Activated CD8-positive, alpha-beta memory T cell treated with anti-CD3 and anti-CD28 coated beads, Interleukin-2, amount 50 U/mL, for 24 hours (primary cell): ENCODE measurements at regions not wholly inside any gene's neighbourhood (a gene's known extent, or its start where the extent isn't known, plus 50 kb on each side); places are given as distances from the start of the nearest gene placed in this dataset.
"Not testable (repeated sequence)": the region's sequence is repeated elsewhere in the genome, so short reads cannot be mapped to it uniquely, and the experiment has no call there.

Source experiments
- DNase-seq: peaks from one replicate; pipeline ENCODE4 v3.0.0-alpha.2; 2020; ENCODE audit errors: extremely low read depth

GRCh38 chr3:157857440-157857839 lies 248.8 kb downstream of the SHOX2 start:
- DNase-seq, result no peak

- no peak for DNase-seq
Observed at GRCh38 chr3:157856078-157856939, 249.9 kb downstream of the SHOX2 start.

DNA sequence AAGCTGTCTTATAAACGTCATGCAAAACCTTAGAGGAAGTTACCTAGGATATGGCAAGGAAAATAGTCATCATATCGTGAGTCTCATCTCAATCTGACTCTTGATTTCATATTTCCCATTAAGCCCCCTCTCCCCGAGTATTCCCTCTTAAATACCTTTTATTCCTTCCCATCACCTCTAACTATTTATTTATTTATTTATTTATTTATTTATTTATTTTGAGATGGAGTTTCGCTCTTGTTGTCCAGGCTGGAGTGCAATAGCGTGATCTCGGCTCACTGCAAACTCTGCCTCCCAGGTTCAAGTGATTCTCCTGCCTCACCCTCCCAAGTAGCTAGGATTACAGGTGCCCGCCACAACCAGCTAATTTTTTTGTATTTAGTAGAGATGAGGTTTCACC lies 260.4 kb downstream of the SHOX2 start:
- DNase-seq, result not testable (repeated sequence)

GRCh38 chr3:157844800-157845565 lies 261.2 kb downstream of the SHOX2 start:
- DNase-seq, result no peak

GRCh38 chr3:157844216-157844615 lies 262.0 kb downstream of the SHOX2 start:
- no peak for DNase-seq

DNA sequence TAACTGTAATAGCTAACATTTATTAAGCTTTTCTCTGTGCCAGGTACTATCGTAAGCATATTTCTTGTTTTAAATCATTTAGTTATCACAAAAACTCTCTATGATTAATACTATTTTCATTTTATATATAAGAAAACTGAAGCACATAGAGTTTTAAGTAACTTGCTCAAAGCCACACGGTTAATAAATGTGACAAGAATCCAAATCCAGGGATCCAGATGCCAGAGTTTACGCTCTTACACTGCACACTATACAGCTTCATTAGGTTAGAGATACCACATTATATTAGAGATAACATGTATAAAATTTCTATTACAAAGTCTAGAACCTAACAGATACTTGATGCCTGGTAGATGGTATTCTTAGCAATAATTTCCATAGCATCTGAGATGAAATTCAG lies 265.2 kb downstream of the SHOX2 start:
- DNase-seq, result no peak

GRCh38 chr3:157840564-157840963 lies 265.7 kb downstream of the SHOX2 start:
- no peak for DNase-seq

DNA sequence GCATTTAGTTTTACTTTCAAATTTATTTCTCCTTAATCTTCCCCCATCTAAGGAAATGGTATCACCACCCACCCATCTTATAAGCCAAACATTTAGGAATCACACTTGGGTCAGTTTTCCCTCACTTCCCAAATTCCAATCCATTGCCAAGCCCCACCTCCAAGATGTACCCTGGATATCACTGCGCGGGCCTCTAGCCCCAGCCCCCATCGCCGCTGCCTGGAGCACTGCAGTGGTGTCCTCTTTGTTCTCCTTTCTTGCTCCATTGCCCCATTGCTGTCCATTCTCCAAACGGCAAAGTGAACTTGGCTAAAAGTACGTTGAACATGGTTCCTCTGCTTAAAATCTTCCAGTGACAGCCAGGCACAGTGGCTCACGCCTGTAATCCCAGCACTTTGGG lies 267.8 kb downstream of the SHOX2 start:
- DNase-seq, result no peak

- DNase-seq, result no peak
Observed at GRCh38 chr3:157837336-157837735, 268.9 kb downstream of the SHOX2 start.

GRCh38 chr3:157836022-157836421 lies 270.2 kb downstream of the SHOX2 start:
- DNase-seq, result no peak

DNA sequence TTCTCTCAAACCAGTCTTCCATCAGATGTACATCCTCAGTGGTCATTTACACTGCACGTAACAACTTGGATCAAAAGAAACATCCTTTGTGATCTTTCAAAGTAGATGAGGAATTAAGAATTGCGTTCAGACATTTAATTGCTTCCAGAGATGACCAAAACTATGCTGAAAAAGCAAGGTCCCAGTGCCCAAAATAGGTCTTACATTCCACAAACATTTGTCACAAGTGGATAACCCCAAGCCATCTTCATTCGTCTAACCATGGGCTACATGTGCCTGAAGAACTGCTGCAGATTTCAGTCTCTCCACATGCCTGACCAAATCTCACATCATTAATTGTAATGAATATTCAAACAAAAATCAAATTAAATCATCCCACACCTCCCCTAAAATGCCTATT lies 273.6 kb downstream of the SHOX2 start:
- no peak for DNase-seq

DNA sequence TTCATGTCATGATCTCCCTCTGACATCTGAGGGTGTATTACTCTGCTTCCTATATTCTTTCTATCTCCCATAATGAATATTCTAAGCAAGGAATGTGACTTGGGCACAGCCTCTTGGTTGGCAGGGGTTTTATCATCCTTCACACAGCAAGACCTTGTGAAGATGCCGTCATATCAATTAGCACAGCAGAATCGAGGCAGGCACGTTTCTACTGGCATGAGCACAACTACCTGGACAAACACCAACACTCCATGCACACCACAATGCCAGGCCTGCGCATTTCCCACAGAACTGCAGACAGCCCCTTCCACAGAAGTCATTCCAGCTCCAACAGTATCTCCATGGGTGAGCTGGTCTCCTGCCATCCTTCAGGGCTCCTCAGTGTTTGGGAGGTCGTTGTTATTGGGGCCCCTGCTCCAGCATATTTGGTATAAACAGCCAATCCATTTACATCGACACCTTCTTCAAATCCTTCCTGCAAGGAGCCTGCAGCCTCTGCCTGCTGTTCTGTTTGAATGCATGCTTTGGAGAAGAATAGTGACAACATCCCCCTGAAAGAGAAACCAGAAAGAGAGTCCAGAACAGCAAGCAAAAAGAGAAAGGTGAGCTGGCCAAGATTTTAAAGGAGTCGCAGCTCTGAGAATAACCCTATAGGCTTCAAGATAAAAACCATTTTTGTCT lies 275.5 kb downstream of the SHOX2 start:
- DNase-seq, result no peak

GRCh38 chr3:157829786-157830185 lies 276.4 kb downstream of the SHOX2 start:
- no peak for DNase-seq

- no peak for DNase-seq
Observed at GRCh38 chr3:157824281-157824680, 281.9 kb downstream of the SHOX2 start.

GRCh38 chr3:157823050-157823449 lies 283.2 kb downstream of the SHOX2 start:
- no peak for DNase-seq

GRCh38 chr3:157820157-157820517 lies 286.1 kb downstream of the SHOX2 start:
- no peak for DNase-seq

- DNase-seq, result no peak
Observed at GRCh38 chr3:157819270-157820156, 286.7 kb downstream of the SHOX2 start.

- no peak for DNase-seq
Observed at GRCh38 chr3:157816896-157817295, 289.3 kb downstream of the SHOX2 start.

GRCh38 chr3:157816296-157816695 lies 289.9 kb downstream of the SHOX2 start:
- DNase-seq, result no peak

- DNase-seq, result no peak
Observed at GRCh38 chr3:157815739-157816138, 290.5 kb downstream of the SHOX2 start.

GRCh38 chr3:157810924-157811718 lies 295.1 kb downstream of the SHOX2 start:
- DNase-seq, result no peak
